WTC11 (cell line): ENCODE measurements at regions not wholly inside any gene's neighbourhood (a gene's known extent, or its start where the extent isn't known, plus 50 kb on each side); places are given as distances from the start of the nearest gene placed in this dataset.

ENCODE experiments used
- ATAC-seq: fragments of 200-7000 bp; cut with Tn5 transposase; 2 replicates; pipeline ENCODE4 v1.10.0; 2021; ENCODE audit warnings: mild to moderate bottlenecking, moderate library complexity
- CTCF ChIA-PET: fragments of 300-600 bp; sonication (Branson Sonifier 250); formaldehyde crosslinking; loops from one replicate; lab custom pipeline; 2021; ENCODE audit warnings: antibody characterized with exemption; lab: Charles Lee
- POLR2A ChIA-PET: fragments of 350-600 bp; sonication (Branson Sonifier 250); formaldehyde crosslinking; loops from one replicate; lab custom pipeline; 2021; ENCODE audit warnings: antibody characterized with exemption; lab: Charles Lee
- DNase-seq: peaks from one replicate; pipeline ENCODE4 v3.0.0; 2021; ENCODE audit warnings: low spot score
- H3K27ac Mint-ChIP-seq: 2 replicates; pipeline ENCODE4 v1.8.0; 2021; ENCODE audit warnings: mixed read lengths
- H3K27me3 Mint-ChIP-seq: 2 replicates; pipeline ENCODE4 v1.8.0; 2021; ENCODE audit warnings: low read depth, mild to moderate bottlenecking, moderate library complexity, mixed read lengths
- H3K36me3 Mint-ChIP-seq: 2 replicates; pipeline ENCODE4 v1.8.0; 2021; ENCODE audit warnings: mixed read lengths
- H3K4me1 Mint-ChIP-seq: 2 replicates; pipeline ENCODE4 v1.8.0; 2022; ENCODE audit warnings: mixed read lengths
- H3K4me3 Mint-ChIP-seq: 2 replicates; pipeline ENCODE4 v1.8.0; 2021; ENCODE audit warnings: mild to moderate bottlenecking, moderate library complexity, mixed read lengths
- H3K9me3 Mint-ChIP-seq: 2 replicates; pipeline ENCODE4 v1.8.0; 2021; ENCODE audit warnings: mixed read lengths
- ARID4B ChIP-seq: sonication (generic); formaldehyde crosslinking; IDR thresholded peaks from 2 replicates; pipeline ENCODE4 v1.8.0; 2023; ENCODE audit warnings: missing genetic modification reagents, mild to moderate bottlenecking, borderline replicate concordance
- ATF3 ChIP-seq: sonication (generic); formaldehyde crosslinking; conservative IDR thresholded peaks from 2 replicates; pipeline ENCODE4 v1.8.1; 2022; ENCODE audit warnings: mild to moderate bottlenecking, missing genetic modification reagents
- ATF6 ChIP-seq: sonication (generic); formaldehyde crosslinking; IDR thresholded peaks from 2 replicates; pipeline ENCODE4 v1.8.1; 2023; ENCODE audit warnings: mild to moderate bottlenecking, missing genetic modification reagents
- CREB1 ChIP-seq: sonication (generic); formaldehyde crosslinking; IDR thresholded peaks from 2 replicates; pipeline ENCODE4 v1.8.0; 2023; ENCODE audit warnings: mild to moderate bottlenecking, missing genetic modification reagents
- E2F4 ChIP-seq: sonication (generic); formaldehyde crosslinking; IDR thresholded peaks from 2 replicates; pipeline ENCODE4 v1.8.1; 2022; ENCODE audit warnings: low read depth, mild to moderate bottlenecking, moderate library complexity, missing genetic modification reagents, borderline replicate concordance
- ERG ChIP-seq: fragments of 250-450 bp; sonication (Bioruptor Pico); IDR thresholded peaks from 2 replicates; pipeline ENCODE4 v1.8.0; 2021; ENCODE audit warnings: mild to moderate bottlenecking
- FOXK1 ChIP-seq: sonication (generic); formaldehyde crosslinking; IDR thresholded peaks from 2 replicates; pipeline ENCODE4 v1.8.0; 2022; ENCODE audit warnings: mild to moderate bottlenecking, moderate library complexity, missing genetic modification reagents
- GRHL2 ChIP-seq: fragments of 250-450 bp; sonication (Bioruptor Pico); IDR thresholded peaks from 2 replicates; pipeline ENCODE4 v1.8.0; 2022; ENCODE audit warnings: mild to moderate bottlenecking, moderate library complexity; ENCODE audit not compliant: insufficient replicate concordance, severe bottlenecking
- JAZF1 ChIP-seq: fragments of 250-450 bp; sonication (Bioruptor Pico); IDR thresholded peaks from 2 replicates; pipeline ENCODE4 v1.9.0; 2021; ENCODE audit warnings: moderate library complexity, mild to moderate bottlenecking, inconsistent platforms
- KAT7 ChIP-seq: sonication (generic); formaldehyde crosslinking; IDR thresholded peaks from 2 replicates; pipeline ENCODE4 v1.8.1; 2023; ENCODE audit warnings: missing genetic modification reagents, mild to moderate bottlenecking, borderline replicate concordance
- MXD4 ChIP-seq: fragments of 250-450 bp; sonication (Bioruptor Pico); IDR thresholded peaks from 2 replicates; pipeline ENCODE4 v1.8.0; 2021; ENCODE audit warnings: mild to moderate bottlenecking, moderate library complexity, borderline replicate concordance
- NR2C2 ChIP-seq: sonication (generic); formaldehyde crosslinking; IDR thresholded peaks from 2 replicates; pipeline ENCODE4 v1.8.0; 2022; ENCODE audit warnings: mild to moderate bottlenecking, missing genetic modification reagents
- SOX15 ChIP-seq: fragments of 250-450 bp; sonication (Bioruptor Pico); IDR thresholded peaks from 2 replicates; pipeline ENCODE4 v1.9.0; 2021; ENCODE audit warnings: mild to moderate bottlenecking
- SP1 ChIP-seq: sonication (generic); formaldehyde crosslinking; conservative IDR thresholded peaks from 2 replicates; pipeline ENCODE4 v1.8.1; 2022; ENCODE audit warnings: missing genetic modification reagents
- TEAD1 ChIP-seq: sonication (generic); formaldehyde crosslinking; IDR thresholded peaks from 2 replicates; pipeline ENCODE4 v1.8.0; 2022; ENCODE audit warnings: mild to moderate bottlenecking, missing genetic modification reagents
- TP53 ChIP-seq: sonication (generic); formaldehyde crosslinking; IDR thresholded peaks from 2 replicates; pipeline ENCODE4 v1.8.1; 2023; ENCODE audit warnings: mild to moderate bottlenecking, missing genetic modification reagents
- ZMAT4 ChIP-seq: fragments of 250-450 bp; sonication (Bioruptor Pico); IDR thresholded peaks from 2 replicates; pipeline ENCODE4 v1.9.0; 2021; ENCODE audit warnings: mild to moderate bottlenecking
- ZNF671 ChIP-seq: fragments of 250-450 bp; sonication (Bioruptor Pico); IDR thresholded peaks from 2 replicates; pipeline ENCODE4 v1.8.0; 2021; ENCODE audit warnings: mild to moderate bottlenecking

GRCh38 chr5:3656803-3657202 is 61.2 kb downstream of the IRX1 start:
- ChIA-PET CTCF (no interaction called here), POLR2A (no interaction called here)
- DNase-seq (no peak), ATAC-seq (no peak)
- Mint-ChIP-seq H3K4me3 (no peak overlapping the region), H3K4me1 (no peaks in the 10 kb centered on the region), H3K27me3 (no peaks in the 10 kb centered on the region), H3K36me3 (no peaks in the 10 kb centered on the region), H3K27ac (no peak overlapping the region), H3K9me3 (no peaks in the 10 kb centered on the region)
- TF ChIP-seq FOXK1 (CRISPR knock-in tag): no peak
- no peak for TF ChIP-seq ATF3
- TF ChIP-seq E2F4: no peak

- H3K4me1 Mint-ChIP-seq: no peaks in the 10 kb centered on the region
- H3K9me3 Mint-ChIP-seq: no peaks in the 10 kb centered on the region
- H3K4me3 Mint-ChIP-seq: no peak overlapping the region
- H3K36me3 Mint-ChIP-seq: no peaks in the 10 kb centered on the region
- no peak for ATAC-seq
- H3K27me3 Mint-ChIP-seq: no peaks in the 10 kb centered on the region
- no peak for DNase-seq
- no peak overlapping the region for H3K27ac Mint-ChIP-seq
- CTCF ChIA-PET: no interaction called here
- POLR2A ChIA-PET: no interaction called here
- TF ChIP-seq MXD4 (CRISPR knock-in tag): no peak
- TF ChIP-seq JAZF1 (CRISPR knock-in tag): no peak
- no peak for TF ChIP-seq TP53 (CRISPR knock-in tag)
- TF ChIP-seq SOX15 (CRISPR knock-in tag): no peak
- TF ChIP-seq GRHL2 (CRISPR knock-in tag): no peak
- TF ChIP-seq ARID4B (CRISPR knock-in tag): no peak
- no peak for TF ChIP-seq NR2C2 (CRISPR knock-in tag)
- no peak for TF ChIP-seq ZMAT4
- TF ChIP-seq ZNF671 (CRISPR knock-in tag): no peak
- no peak for TF ChIP-seq CREB1 (CRISPR knock-in tag)
- no peak for TF ChIP-seq ATF6
- TF ChIP-seq ERG (CRISPR knock-in tag): no peak
- TF ChIP-seq SP1 (CRISPR knock-in tag): no peak
- no peak for TF ChIP-seq TEAD1
- no peak for TF ChIP-seq KAT7 (CRISPR knock-in tag)
- TF ChIP-seq, all 79 proteins: peak for 0
Observed at GRCh38 chr5:3657364-3658022, 61.9 kb downstream of the IRX1 start.
